ENCODE measurements at regions not wholly inside any gene's neighbourhood (a gene's known extent, or its start where the extent isn't known, plus 50 kb on each side); places are given as distances from the start of the nearest gene placed in this dataset.
"Not testable (repeated sequence)": the region's sequence is repeated elsewhere in the genome, so short reads cannot be mapped to it uniquely, and the experiment has no call there.

- no peak for ATAC-seq
- intact Hi-C loops (cut with micrococcal nuclease) = no loop called here
- DNase-seq = no peak
Observed at GRCh38 chrX:125646195-125646594, 326.5 kb downstream of the TEX13C start.

- DNase-seq (no peak), ATAC-seq (no peak)
- intact Hi-C loops (cut with micrococcal nuclease) = no loop called here
Observed at GRCh38 chrX:125651426-125651825, 331.8 kb downstream of the TEX13C start.

DNA sequence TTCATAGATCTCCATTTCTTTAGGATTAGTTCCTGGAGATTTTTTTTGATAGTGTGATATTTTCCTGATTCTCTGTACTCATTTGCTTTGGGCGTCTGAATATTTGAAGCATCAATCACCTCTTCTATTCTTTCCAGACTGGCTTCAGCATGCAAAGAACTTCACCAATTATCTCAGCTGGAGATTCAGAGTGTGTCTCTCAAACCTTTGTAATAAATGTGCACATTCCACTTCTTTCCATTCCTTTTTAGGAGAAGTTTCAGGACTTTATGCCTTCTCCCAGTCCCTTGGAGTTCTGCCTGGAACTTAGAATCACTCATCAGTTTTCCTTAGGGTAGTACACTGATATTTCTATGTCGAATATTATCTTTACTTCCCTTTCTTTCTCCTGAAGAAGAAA lies 334.8 kb downstream of the TEX13C start:
- no peak for DNase-seq
- ATAC-seq = no peak
- intact Hi-C loops (cut with micrococcal nuclease) = no loop called here

- DNase-seq (no peak), ATAC-seq (no peak)
- intact Hi-C loops (cut with micrococcal nuclease) = no loop called here
Observed at GRCh38 chrX:125673758-125674157, 354.1 kb downstream of the TEX13C start.

GRCh38 chrX:125678258-125678657 lies 358.6 kb downstream of the TEX13C start:
- no peak for ATAC-seq
- no peak for DNase-seq
- intact Hi-C loops (cut with micrococcal nuclease) = no loop called here

DNA sequence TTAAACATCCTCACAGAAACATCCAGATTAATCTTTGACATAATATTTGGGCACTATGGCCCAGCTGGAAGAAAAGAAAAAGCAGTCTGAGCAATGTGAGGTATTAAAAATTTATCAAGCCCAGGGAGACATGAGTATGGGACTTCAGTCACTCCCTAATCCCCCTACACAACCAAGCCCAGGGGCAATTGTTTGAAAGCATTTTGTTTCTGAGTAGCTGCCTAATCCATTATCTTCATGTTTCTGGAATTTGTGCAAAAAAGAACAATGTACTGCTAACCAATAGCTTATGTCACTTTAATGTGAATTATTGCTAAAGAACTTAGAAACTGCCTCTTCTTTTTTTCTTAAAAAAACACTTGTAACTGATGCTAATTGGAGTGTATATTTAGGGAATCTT lies 360.7 kb downstream of the TEX13C start:
- DNase-seq (no peak), ATAC-seq (no peak)
- intact Hi-C loops (cut with micrococcal nuclease) = no loop called here

DNA sequence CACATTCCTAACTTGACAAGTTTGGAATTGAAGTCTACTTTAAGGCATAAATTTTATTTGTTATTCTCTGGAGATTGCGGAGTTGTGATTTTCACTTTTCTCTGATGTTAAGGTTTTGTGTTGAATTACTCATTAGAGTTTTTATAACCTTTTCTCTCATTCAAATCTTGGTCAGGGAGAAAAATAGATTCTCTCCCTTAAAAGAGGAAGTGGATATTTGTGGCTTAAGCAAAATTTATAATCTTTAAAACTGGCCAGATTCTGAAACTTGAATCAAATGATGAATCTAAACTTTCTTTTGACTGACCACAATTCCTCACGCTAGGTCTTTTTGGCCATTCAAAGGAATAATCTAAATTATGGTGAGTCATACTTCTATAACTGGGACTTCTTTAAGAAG lies 361.4 kb downstream of the TEX13C start:
- DNase-seq (no peak), ATAC-seq (no peak)
- intact Hi-C loops (cut with micrococcal nuclease) = no loop called here

DNA sequence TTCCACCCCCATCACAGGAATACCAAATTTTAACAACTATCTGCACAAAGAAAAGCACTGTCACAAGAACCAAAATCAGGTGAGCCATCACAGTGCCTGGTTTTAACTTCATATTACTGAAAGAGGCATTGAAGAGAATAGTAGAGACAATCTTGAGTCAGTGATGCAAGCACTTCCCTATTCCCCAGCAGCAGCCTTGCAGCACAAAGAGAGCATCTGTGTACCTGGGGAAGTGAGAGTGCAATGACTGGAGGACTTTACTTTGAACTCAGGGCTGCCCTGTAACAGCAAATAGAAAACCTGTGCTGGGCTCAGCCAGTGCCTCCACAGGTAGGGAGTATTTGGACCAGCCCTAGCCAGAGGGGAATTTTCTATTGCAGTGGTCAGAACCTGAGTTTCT lies 361.8 kb downstream of the TEX13C start:
- DNase-seq = no peak
- no peak for ATAC-seq
- intact Hi-C loops (cut with micrococcal nuclease) = no loop called here

DNA sequence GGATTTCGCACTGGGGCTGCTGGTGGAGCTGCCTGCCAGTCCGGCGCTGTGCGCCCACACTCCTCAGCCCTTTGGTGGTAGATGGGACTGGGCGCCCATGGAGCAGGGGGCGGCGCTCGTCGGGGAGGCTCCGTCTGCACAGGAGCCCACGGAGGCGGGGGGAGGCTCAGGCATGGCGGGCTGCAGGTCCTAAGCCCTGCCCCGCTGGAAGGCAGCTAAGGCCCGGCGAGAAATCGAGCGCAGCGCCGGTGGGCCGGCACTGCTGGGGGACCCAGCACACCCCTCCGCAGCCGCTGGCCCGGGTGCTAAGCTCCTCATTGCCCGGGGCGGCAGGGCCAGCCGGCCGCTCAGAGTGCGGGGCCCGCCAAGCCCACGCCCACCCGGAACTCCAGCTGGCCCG lies 370.9 kb downstream of the TEX13C start:
- DNase-seq; intact Hi-C loops (cut with micrococcal nuclease); ATAC-seq: not testable (repeated sequence)

- no peak for DNase-seq
- intact Hi-C loops (cut with micrococcal nuclease) = no loop called here
- ATAC-seq = no peak
Observed at GRCh38 chrX:125694171-125694570, 374.5 kb downstream of the TEX13C start.

GRCh38 chrX:125709074-125709473 lies 389.4 kb downstream of the TEX13C start:
- intact Hi-C loops (cut with micrococcal nuclease) = no loop called here
- no peak for ATAC-seq
- no peak for DNase-seq

DNA sequence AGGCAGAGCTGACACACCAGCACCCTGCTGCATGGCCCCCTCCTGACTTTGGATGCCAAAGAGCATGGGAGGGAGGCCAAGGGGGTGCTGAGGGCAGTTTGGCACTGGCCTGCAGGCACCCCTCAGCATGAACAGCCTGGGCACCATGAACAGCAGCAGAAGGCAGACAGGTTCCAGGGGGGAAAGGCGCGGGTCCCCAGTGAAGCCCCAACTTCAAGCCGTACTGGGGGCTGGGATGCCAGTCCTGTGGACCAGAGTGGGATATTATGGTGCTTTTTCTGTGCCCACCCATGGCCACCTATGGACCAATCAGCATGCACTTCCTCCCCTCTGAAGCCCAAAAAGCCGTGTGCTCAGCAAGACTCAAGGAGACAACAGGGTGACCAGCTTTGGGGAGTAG lies 389.9 kb downstream of the TEX13C start:
- DNase-seq (no peak), ATAC-seq (no peak)
- intact Hi-C loops (cut with micrococcal nuclease) = no loop called here

- no peak for DNase-seq
- intact Hi-C loops (cut with micrococcal nuclease) = no loop called here
- no peak for ATAC-seq
Observed at GRCh38 chrX:125710403-125711062, 390.9 kb downstream of the TEX13C start.

- DNase-seq (no peak), ATAC-seq (no peak)
- intact Hi-C loops (cut with micrococcal nuclease) = no loop called here
Observed at GRCh38 chrX:125711103-125711502, 391.4 kb downstream of the TEX13C start.

- intact Hi-C loops (cut with micrococcal nuclease) = no loop called here
- no peak for DNase-seq
- no peak for ATAC-seq
Observed at GRCh38 chrX:125713633-125714032, 394.0 kb downstream of the TEX13C start.

DNA sequence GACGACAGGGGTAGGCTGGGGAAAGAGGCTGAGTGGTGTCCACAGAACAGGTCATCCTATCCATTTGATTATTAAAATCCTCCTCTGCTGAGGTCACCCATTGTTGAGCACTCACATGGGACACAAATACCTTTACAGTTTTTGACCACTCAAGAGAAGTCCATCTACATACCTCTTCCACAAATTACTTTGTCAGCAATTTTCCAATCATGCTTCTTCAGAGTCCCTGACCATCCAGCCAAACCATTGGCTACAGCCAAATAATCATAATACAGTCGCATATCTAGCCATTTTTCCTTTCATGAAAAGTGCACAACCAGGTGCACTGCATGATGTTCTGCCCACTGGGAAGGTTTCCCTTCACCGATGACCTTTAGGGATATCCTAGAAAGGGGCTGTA lies 407.4 kb downstream of the TEX13C start:
- intact Hi-C loops (cut with micrococcal nuclease) = no loop called here
- DNase-seq = no peak
- ATAC-seq = no peak

GRCh38 chrX:125736008-125736729 lies 416.5 kb downstream of the TEX13C start:
- ATAC-seq = no peak
- DNase-seq = no peak
- intact Hi-C loops (cut with micrococcal nuclease) = no loop called here

- DNase-seq (no peak), ATAC-seq (no peak)
- intact Hi-C loops (cut with micrococcal nuclease) = no loop called here
Observed at GRCh38 chrX:125742811-125743210, 423.1 kb downstream of the TEX13C start.

- DNase-seq (no peak), ATAC-seq (no peak)
- intact Hi-C loops (cut with micrococcal nuclease) = no loop called here
Observed at GRCh38 chrX:125744914-125745313, 421.2 kb downstream of the DCAF12L2 start.

DNA sequence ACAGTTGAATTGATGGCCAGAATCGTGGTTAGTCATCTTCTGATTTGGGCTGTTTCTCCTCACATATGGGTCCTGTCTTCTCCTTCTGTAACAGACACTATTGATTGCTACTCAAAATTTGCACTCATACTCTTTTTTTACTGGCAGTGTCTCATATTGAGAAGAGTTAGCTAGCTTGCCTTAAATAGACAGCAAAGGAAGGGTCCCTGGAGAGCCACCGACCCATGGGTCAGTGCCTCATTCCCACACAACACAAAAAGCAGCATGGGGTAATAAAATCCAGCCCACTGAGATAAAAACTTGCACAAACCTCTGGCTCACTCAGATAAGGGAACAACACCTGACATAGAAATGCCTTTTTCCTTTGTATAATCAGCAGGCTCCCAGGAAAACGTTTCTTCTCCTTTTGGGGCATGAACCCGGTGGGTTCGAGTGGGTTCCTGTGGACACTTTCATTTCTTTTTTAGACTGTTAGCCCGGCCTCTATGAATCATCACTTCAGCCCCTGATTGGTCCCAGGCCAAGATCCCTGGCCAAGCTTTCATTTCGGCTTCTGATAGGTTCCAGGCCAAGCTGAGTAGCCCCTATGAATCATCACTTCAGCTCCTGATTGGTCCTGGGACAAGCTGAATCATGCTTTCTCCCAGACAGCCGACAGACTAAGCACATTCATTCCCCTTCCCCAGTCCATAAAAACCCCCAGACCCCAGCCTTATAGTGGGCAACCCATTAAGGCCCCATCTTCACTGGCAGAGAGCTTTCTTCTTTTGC lies 408.1 kb downstream of the DCAF12L2 start:
- ATAC-seq (peak; percentile 57), DNase-seq (peak; percentile 16)
- intact Hi-C loops (cut with micrococcal nuclease) = no loop called here
